ENCODE measurements at regions not wholly inside any gene's neighbourhood (a gene's known extent, or its start where the extent isn't known, plus 50 kb on each side); places are given as distances from the start of the nearest gene placed in this dataset.

DNA sequence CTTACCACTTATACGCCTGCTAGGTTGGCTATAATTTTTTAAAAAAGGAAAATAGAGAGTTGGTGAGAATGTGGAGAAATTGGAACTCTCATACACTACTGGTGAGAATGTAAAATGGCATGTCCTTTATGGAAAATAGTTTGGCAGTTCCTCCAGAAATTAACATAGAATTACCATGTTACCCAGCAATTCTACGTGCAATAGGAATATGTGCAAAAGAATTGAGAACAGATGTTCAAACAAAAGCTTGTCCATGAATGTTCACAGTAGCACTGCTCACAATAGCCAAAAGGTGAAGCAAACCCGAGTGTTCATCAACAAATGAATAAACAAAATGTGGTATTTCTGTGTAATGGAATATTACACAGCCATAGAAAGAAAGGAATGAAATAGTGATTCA lies 592.2 kb downstream of the DHX35 start:
- Mint-ChIP-seq H3K4me3 (no peak overlapping the region), H3K36me3 (no peaks in the 10 kb centered on the region), H3K27ac (no peak overlapping the region), H3K9me3 (no peaks in the 10 kb centered on the region), H3K27me3 (ENCODE audit: low read depth) (no peaks in the 10 kb centered on the region), H3K4me1 (no peaks in the 10 kb centered on the region)
- DNase-seq (ENCODE audit: low spot score), result no peak
- ATAC-seq, result no peak
- ChIA-PET CTCF (no interaction called here), POLR2A (no interaction called here)
- TF ChIP-seq ZBTB21 (CRISPR knock-in tag; IDR thresholded peaks at IDR 0.05; ENCODE audit: borderline replicate concordance), result no peak
- no peak for TF ChIP-seq ETV6 (CRISPR knock-in tag; IDR thresholded peaks at IDR 0.05)
- TF ChIP-seq, protein P1, sequence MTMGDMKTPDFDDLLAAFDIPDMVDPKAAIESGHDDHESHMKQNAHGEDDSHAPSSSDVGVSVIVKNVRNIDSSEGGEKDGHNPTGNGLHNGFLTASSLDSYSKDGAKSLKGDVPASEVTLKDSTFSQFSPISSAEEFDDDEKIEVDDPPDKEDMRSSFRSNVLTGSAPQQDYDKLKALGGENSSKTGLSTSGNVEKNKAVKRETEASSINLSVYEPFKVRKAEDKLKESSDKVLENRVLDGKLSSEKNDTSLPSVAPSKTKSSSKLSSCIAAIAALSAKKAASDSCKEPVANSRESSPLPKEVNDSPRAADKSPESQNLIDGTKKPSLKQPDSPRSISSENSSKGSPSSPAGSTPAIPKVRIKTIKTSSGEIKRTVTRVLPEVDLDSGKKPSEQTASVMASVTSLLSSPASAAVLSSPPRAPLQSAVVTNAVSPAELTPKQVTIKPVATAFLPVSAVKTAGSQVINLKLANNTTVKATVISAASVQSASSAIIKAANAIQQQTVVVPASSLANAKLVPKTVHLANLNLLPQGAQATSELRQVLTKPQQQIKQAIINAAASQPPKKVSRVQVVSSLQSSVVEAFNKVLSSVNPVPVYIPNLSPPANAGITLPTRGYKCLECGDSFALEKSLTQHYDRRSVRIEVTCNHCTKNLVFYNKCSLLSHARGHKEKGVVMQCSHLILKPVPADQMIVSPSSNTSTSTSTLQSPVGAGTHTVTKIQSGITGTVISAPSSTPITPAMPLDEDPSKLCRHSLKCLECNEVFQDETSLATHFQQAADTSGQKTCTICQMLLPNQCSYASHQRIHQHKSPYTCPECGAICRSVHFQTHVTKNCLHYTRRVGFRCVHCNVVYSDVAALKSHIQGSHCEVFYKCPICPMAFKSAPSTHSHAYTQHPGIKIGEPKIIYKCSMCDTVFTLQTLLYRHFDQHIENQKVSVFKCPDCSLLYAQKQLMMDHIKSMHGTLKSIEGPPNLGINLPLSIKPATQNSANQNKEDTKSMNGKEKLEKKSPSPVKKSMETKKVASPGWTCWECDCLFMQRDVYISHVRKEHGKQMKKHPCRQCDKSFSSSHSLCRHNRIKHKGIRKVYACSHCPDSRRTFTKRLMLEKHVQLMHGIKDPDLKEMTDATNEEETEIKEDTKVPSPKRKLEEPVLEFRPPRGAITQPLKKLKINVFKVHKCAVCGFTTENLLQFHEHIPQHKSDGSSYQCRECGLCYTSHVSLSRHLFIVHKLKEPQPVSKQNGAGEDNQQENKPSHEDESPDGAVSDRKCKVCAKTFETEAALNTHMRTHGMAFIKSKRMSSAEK (CRISPR knock-in tag; IDR thresholded peaks at IDR 0.05; ENCODE audit: borderline replicate concordance), result no peak
- TF ChIP-seq CREB1 (CRISPR knock-in tag; IDR thresholded peaks at IDR 0.05), result no peak
- TF ChIP-seq, protein P2, sequence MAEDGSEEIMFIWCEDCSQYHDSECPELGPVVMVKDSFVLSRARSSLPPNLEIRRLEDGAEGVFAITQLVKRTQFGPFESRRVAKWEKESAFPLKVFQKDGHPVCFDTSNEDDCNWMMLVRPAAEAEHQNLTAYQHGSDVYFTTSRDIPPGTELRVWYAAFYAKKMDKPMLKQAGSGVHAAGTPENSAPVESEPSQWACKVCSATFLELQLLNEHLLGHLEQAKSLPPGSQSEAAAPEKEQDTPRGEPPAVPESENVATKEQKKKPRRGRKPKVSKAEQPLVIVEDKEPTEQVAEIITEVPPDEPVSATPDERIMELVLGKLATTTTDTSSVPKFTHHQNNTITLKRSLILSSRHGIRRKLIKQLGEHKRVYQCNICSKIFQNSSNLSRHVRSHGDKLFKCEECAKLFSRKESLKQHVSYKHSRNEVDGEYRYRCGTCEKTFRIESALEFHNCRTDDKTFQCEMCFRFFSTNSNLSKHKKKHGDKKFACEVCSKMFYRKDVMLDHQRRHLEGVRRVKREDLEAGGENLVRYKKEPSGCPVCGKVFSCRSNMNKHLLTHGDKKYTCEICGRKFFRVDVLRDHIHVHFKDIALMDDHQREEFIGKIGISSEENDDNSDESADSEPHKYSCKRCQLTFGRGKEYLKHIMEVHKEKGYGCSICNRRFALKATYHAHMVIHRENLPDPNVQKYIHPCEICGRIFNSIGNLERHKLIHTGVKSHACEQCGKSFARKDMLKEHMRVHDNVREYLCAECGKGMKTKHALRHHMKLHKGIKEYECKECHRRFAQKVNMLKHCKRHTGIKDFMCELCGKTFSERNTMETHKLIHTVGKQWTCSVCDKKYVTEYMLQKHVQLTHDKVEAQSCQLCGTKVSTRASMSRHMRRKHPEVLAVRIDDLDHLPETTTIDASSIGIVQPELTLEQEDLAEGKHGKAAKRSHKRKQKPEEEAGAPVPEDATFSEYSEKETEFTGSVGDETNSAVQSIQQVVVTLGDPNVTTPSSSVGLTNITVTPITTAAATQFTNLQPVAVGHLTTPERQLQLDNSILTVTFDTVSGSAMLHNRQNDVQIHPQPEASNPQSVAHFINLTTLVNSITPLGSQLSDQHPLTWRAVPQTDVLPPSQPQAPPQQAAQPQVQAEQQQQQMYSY (CRISPR knock-in tag; IDR thresholded peaks at IDR 0.05), result no peak
- TF ChIP-seq, protein P3, sequence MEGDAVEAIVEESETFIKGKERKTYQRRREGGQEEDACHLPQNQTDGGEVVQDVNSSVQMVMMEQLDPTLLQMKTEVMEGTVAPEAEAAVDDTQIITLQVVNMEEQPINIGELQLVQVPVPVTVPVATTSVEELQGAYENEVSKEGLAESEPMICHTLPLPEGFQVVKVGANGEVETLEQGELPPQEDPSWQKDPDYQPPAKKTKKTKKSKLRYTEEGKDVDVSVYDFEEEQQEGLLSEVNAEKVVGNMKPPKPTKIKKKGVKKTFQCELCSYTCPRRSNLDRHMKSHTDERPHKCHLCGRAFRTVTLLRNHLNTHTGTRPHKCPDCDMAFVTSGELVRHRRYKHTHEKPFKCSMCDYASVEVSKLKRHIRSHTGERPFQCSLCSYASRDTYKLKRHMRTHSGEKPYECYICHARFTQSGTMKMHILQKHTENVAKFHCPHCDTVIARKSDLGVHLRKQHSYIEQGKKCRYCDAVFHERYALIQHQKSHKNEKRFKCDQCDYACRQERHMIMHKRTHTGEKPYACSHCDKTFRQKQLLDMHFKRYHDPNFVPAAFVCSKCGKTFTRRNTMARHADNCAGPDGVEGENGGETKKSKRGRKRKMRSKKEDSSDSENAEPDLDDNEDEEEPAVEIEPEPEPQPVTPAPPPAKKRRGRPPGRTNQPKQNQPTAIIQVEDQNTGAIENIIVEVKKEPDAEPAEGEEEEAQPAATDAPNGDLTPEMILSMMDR (IDR thresholded peaks at IDR 0.05), result no peak
- TF ChIP-seq SMAD3 (CRISPR knock-in tag; IDR thresholded peaks at IDR 0.05; ENCODE audit: borderline replicate concordance), result no peak
- TF ChIP-seq, protein P4, sequence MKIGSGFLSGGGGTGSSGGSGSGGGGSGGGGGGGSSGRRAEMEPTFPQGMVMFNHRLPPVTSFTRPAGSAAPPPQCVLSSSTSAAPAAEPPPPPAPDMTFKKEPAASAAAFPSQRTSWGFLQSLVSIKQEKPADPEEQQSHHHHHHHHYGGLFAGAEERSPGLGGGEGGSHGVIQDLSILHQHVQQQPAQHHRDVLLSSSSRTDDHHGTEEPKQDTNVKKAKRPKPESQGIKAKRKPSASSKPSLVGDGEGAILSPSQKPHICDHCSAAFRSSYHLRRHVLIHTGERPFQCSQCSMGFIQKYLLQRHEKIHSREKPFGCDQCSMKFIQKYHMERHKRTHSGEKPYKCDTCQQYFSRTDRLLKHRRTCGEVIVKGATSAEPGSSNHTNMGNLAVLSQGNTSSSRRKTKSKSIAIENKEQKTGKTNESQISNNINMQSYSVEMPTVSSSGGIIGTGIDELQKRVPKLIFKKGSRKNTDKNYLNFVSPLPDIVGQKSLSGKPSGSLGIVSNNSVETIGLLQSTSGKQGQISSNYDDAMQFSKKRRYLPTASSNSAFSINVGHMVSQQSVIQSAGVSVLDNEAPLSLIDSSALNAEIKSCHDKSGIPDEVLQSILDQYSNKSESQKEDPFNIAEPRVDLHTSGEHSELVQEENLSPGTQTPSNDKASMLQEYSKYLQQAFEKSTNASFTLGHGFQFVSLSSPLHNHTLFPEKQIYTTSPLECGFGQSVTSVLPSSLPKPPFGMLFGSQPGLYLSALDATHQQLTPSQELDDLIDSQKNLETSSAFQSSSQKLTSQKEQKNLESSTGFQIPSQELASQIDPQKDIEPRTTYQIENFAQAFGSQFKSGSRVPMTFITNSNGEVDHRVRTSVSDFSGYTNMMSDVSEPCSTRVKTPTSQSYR (CRISPR knock-in tag; IDR thresholded peaks at IDR 0.05), result no peak
- no peak for TF ChIP-seq OVOL2 (CRISPR knock-in tag; IDR thresholded peaks at IDR 0.05; ENCODE audit: borderline replicate concordance)
- TF ChIP-seq IRF2 (CRISPR knock-in tag; IDR thresholded peaks at IDR 0.05; ENCODE audit: borderline replicate concordance, low read depth), result no peak
- no peak for TF ChIP-seq TCF7 (CRISPR knock-in tag; IDR thresholded peaks at IDR 0.05; ENCODE audit: low read depth)
- TF ChIP-seq EMX1 (CRISPR knock-in tag; IDR thresholded peaks at IDR 0.05), result no peak
- TF ChIP-seq, protein P5, sequence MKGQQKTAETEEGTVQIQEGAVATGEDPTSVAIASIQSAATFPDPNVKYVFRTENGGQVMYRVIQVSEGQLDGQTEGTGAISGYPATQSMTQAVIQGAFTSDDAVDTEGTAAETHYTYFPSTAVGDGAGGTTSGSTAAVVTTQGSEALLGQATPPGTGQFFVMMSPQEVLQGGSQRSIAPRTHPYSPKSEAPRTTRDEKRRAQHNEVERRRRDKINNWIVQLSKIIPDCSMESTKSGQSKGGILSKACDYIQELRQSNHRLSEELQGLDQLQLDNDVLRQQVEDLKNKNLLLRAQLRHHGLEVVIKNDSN (CRISPR knock-in tag; IDR thresholded peaks at IDR 0.05), result no peak
- TF ChIP-seq, protein P6, sequence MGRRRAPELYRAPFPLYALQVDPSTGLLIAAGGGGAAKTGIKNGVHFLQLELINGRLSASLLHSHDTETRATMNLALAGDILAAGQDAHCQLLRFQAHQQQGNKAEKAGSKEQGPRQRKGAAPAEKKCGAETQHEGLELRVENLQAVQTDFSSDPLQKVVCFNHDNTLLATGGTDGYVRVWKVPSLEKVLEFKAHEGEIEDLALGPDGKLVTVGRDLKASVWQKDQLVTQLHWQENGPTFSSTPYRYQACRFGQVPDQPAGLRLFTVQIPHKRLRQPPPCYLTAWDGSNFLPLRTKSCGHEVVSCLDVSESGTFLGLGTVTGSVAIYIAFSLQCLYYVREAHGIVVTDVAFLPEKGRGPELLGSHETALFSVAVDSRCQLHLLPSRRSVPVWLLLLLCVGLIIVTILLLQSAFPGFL (CRISPR knock-in tag; IDR thresholded peaks at IDR 0.05; ENCODE audit: borderline replicate concordance), result no peak
- TF ChIP-seq, protein P7, sequence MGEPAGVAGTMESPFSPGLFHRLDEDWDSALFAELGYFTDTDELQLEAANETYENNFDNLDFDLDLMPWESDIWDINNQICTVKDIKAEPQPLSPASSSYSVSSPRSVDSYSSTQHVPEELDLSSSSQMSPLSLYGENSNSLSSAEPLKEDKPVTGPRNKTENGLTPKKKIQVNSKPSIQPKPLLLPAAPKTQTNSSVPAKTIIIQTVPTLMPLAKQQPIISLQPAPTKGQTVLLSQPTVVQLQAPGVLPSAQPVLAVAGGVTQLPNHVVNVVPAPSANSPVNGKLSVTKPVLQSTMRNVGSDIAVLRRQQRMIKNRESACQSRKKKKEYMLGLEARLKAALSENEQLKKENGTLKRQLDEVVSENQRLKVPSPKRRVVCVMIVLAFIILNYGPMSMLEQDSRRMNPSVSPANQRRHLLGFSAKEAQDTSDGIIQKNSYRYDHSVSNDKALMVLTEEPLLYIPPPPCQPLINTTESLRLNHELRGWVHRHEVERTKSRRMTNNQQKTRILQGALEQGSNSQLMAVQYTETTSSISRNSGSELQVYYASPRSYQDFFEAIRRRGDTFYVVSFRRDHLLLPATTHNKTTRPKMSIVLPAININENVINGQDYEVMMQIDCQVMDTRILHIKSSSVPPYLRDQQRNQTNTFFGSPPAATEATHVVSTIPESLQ (CRISPR knock-in tag; IDR thresholded peaks at IDR 0.05), result no peak
- TF ChIP-seq, protein P8, sequence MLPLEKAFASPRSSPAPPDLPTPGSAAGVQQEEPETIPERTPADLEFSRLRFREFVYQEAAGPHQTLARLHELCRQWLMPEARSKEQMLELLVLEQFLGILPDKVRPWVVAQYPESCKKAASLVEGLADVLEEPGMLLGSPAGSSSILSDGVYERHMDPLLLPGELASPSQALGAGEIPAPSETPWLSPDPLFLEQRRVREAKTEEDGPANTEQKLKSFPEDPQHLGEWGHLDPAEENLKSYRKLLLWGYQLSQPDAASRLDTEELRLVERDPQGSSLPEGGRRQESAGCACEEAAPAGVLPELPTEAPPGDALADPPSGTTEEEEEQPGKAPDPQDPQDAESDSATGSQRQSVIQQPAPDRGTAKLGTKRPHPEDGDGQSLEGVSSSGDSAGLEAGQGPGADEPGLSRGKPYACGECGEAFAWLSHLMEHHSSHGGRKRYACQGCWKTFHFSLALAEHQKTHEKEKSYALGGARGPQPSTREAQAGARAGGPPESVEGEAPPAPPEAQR (CRISPR knock-in tag; IDR thresholded peaks at IDR 0.05), result no peak
- TF ChIP-seq, protein P9, sequence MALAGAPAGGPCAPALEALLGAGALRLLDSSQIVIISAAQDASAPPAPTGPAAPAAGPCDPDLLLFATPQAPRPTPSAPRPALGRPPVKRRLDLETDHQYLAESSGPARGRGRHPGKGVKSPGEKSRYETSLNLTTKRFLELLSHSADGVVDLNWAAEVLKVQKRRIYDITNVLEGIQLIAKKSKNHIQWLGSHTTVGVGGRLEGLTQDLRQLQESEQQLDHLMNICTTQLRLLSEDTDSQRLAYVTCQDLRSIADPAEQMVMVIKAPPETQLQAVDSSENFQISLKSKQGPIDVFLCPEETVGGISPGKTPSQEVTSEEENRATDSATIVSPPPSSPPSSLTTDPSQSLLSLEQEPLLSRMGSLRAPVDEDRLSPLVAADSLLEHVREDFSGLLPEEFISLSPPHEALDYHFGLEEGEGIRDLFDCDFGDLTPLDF (CRISPR knock-in tag; IDR thresholded peaks at IDR 0.05), result no peak

All from WTC11 (cell line).